SK-N-SH (cell line): ENCODE measurements at regions not wholly inside any gene's neighbourhood (a gene's known extent, or its start where the extent isn't known, plus 50 kb on each side); places are given as distances from the start of the nearest gene placed in this dataset.

Source experiments
- CTCF ChIP-seq: fragments of 200-600 bp; sonication (generic); IDR thresholded peaks from 2 replicates; pipeline ENCODE4 v1.6.1; 2017; ENCODE audit warnings: antibody characterized with exemption, mild to moderate bottlenecking, moderate library complexity
- EP300 ChIP-seq, 2 experiments: IDR thresholded peaks; 2 replicates each; pipeline versions ENCODE4 v1.4.0 to v1.6.1; 2012; ENCODE audit warnings: borderline replicate concordance in 1 of 2, low read depth in 1 of 2, low read length in 1 of 2
- GABPA ChIP-seq: IDR thresholded peaks from 2 replicates; pipeline ENCODE4 v1.4.0; 2012; ENCODE audit warnings: low read depth, mild to moderate bottlenecking
- MEF2A ChIP-seq: IDR thresholded peaks from 2 replicates; pipeline ENCODE4 v1.4.0; 2012; ENCODE audit warnings: low read depth, borderline replicate concordance
- PBX3 ChIP-seq: IDR thresholded peaks from 2 replicates; pipeline ENCODE4; 2012
- RAD21 ChIP-seq: IDR thresholded peaks from 2 replicates; pipeline ENCODE4 v1.6.1; 2012; ENCODE audit warnings: mild to moderate bottlenecking, low read length
- RCOR1 ChIP-seq: fragments of 150-350 bp; IDR thresholded peaks from 2 replicates; pipeline ENCODE4 v1.6.1; 2017; ENCODE audit warnings: antibody characterized with exemption, low read length
- TAF1 ChIP-seq: IDR thresholded peaks from 2 replicates; pipeline ENCODE4 v1.6.1; 2012; ENCODE audit warnings: low read depth, mild to moderate bottlenecking, low read length, moderate library complexity, borderline replicate concordance
- ZBTB33 ChIP-seq: IDR thresholded peaks from 2 replicates; pipeline ENCODE4 v1.4.0; 2012; ENCODE audit warnings: low read depth, borderline replicate concordance

- TF ChIP-seq CTCF, result no peak
- TF ChIP-seq PBX3, result no peak
- TF ChIP-seq RCOR1, result no peak
- no peak for TF ChIP-seq ZBTB33
- no peak for TF ChIP-seq GABPA
- TF ChIP-seq MEF2A, result no peak
- no peak for TF ChIP-seq TAF1
- TF ChIP-seq RAD21, result no peak
- no peak for TF ChIP-seq EP300 (IDR thresholded peaks at IDR 0.05; ENCODE audit: borderline replicate concordance in 1 of 2, low read depth in 1 of 2, low read length in 1 of 2)
Measured at GRCh38 chr12:24608108-24608507, 340.8 kb downstream of the BCAT1 start.
